DOHH2 (cell line): ENCODE measurements at regions not wholly inside any gene's neighbourhood (a gene's known extent, or its start where the extent isn't known, plus 50 kb on each side); places are given as distances from the start of the nearest gene placed in this dataset.
A peak's percentile ranks its signal among the peaks of the same experiment; 100 is the strongest.

Experiments used
- H3F3A ChIP-seq: fragments of 200-600 bp; sonication (generic), shearing (Covaris generic); 2 replicates; pipeline ENCODE4 v1.6.0; 2016; ENCODE audit warnings: antibody characterized with exemption, mild to moderate bottlenecking; ENCODE audit not compliant: control insufficient read depth, insufficient read depth
- H3K27ac ChIP-seq: fragments of 200-600 bp; sonication (generic); 2 replicates; pipeline ENCODE4 v1.5.1; 2014; ENCODE audit warnings: low read depth, mild to moderate bottlenecking, low read length, moderate library complexity
- H3K27me3 ChIP-seq: fragments of 200-600 bp; sonication (generic); 2 replicates; pipeline ENCODE4 v1.6.1; 2014; ENCODE audit warnings: mild to moderate bottlenecking, low read length, mixed read lengths; ENCODE audit not compliant: control insufficient read depth
- H3K36me3 ChIP-seq: fragments of 200-600 bp; sonication (generic); 2 replicates; pipeline ENCODE4 v1.6.1; 2014; ENCODE audit warnings: mild to moderate bottlenecking, low read length, moderate library complexity, mixed read lengths; ENCODE audit not compliant: control insufficient read depth
- H3K4me1 ChIP-seq: fragments of 200-600 bp; sonication (generic); 2 replicates; pipeline ENCODE4 v1.6.1; 2014; ENCODE audit warnings: mild to moderate bottlenecking, low read length, mixed read lengths; ENCODE audit not compliant: control insufficient read depth
- H3K4me2 ChIP-seq: fragments of 200-600 bp; sonication (generic); 2 replicates; pipeline ENCODE4 v1.6.0; 2014; ENCODE audit warnings: mild to moderate bottlenecking, low read length, moderate library complexity
- H3K4me3 ChIP-seq: fragments of 200-600 bp; sonication (generic); 2 replicates; pipeline ENCODE4 v1.5.1; 2014; ENCODE audit warnings: mild to moderate bottlenecking, low read length, mixed read lengths
- H3K79me2 ChIP-seq: fragments of 200-600 bp; sonication (generic); 2 replicates; pipeline ENCODE4 v1.6.1; 2014; ENCODE audit warnings: mild to moderate bottlenecking, low read length, mixed read lengths; ENCODE audit not compliant: control insufficient read depth
- H3K9me2 ChIP-seq: fragments of 200-600 bp; sonication (generic); replicated peaks from 2 replicates; pipeline ENCODE4 v1.6.1; 2014; ENCODE audit warnings: mild to moderate bottlenecking, low read length, mixed read lengths; ENCODE audit not compliant: control insufficient read depth
- H3K9me3 ChIP-seq: fragments of 200-600 bp; sonication (generic); 2 replicates; pipeline ENCODE4 v1.6.1; 2014; ENCODE audit warnings: antibody characterized with exemption, low read length, mixed read lengths; ENCODE audit not compliant: control insufficient read depth, insufficient read depth
- H4K20me1 ChIP-seq: fragments of 200-600 bp; sonication (generic); 2 replicates; pipeline ENCODE4 v1.6.0; 2014; ENCODE audit warnings: low read depth, mild to moderate bottlenecking, antibody characterized with exemption, low read length, moderate library complexity; ENCODE audit not compliant: control insufficient read depth, insufficient read depth
- CTCF ChIP-seq: fragments of 200-600 bp; sonication (generic); IDR thresholded peaks from one replicate; pipeline ENCODE4 v1.5.1; 2014; ENCODE audit warnings: antibody characterized with exemption, mild to moderate bottlenecking, low read depth, low read length; ENCODE audit not compliant: poor library complexity, severe bottlenecking
- EZH2phosphoT487 ChIP-seq: fragments of 200-600 bp; sonication (generic); IDR thresholded peaks from 2 replicates; pipeline ENCODE4 v1.6.1; 2017; ENCODE audit warnings: borderline replicate concordance, mild to moderate bottlenecking, antibody characterized with exemption, low read length, moderate library complexity, mixed read lengths

- Histone ChIP-seq H3K9me2 (no peaks in the 10 kb centered on the region), H3K36me3 (no peaks in the 10 kb centered on the region), H3K79me2 (no peaks in the 10 kb centered on the region), H3K4me3 (no peak overlapping the region), H3K27ac (no peak overlapping the region), H3K4me2 (no peak overlapping the region), H3K27me3 (0 out of 2 replicates have a peak, but pooled peaks cover 3% of the 10 kb centered on the region), H3K4me1 (peaks cover 23% of the 10 kb centered on the region), H4K20me1 (peaks cover 8% of the 10 kb centered on the region; the same call in 1 of the 2 replicates), H3F3A (no peaks in the 10 kb centered on the region), H3K9me3 (no peaks in the 10 kb centered on the region)
- no peak for TF ChIP-seq CTCF
- TF ChIP-seq EZH2phosphoT487: no peak
Measured at GRCh38 chr22:42326301-42326700, 55.8 kb upstream of the TCF20 start.

DNA sequence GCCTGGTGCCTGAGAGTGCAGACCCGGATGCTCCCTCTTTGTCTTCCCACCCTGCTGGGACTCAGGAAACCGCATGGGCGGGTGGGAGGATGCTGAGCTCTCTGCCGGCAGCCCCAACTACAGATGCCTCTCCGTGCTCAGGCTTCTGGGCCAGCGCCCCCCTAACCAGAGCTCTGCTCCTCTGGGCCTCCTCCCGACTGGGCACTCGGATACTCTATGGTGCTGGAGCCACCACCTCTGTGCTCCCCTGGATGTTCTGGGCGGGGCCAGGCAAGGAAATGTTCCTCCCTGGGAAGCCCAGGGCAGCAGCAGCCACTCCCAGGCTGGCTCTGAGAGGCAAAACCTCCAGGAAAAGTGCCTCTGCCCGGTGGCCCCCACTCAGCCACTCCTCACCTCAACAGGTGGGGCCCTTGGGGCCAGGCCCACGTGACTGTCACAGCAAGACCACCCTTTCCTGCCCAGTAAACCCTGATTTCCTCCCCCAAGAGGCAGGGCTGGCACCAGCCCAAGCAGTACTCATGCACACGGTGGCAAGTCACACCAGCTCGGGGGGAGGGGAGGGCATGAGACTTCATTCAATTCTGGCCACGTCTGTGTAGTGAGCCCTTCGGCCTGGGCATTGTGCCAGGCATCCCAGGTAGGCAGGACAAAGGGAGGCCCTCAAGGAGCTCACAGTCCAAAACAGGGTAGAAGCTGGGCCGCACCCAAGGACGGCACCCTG, 54.7 kb upstream of the TCF20 start:
- Histone ChIP-seq H3K9me2 (no peaks in the 10 kb centered on the region), H3K4me2 (0 out of 2 replicates have a peak overlapping the region, but pooled peaks have one; percentile 17), H3K27ac (no peak overlapping the region), H4K20me1 (peaks cover 8% of the 10 kb centered on the region; the same call in 1 of the 2 replicates), H3K4me3 (no peak overlapping the region), H3K4me1 (peaks cover 23% of the 10 kb centered on the region), H3K36me3 (no peaks in the 10 kb centered on the region), H3F3A (no peaks in the 10 kb centered on the region), H3K79me2 (no peaks in the 10 kb centered on the region), H3K27me3 (0 out of 2 replicates have a peak, but pooled peaks cover 3% of the 10 kb centered on the region), H3K9me3 (no peaks in the 10 kb centered on the region)
- TF ChIP-seq EZH2phosphoT487 (no peak), CTCF (no peak)

GRCh38 chr22:42324566-42324965, 54.1 kb upstream of the TCF20 start:
- Histone ChIP-seq H3K9me3 (no peaks in the 10 kb centered on the region), H3K79me2 (no peaks in the 10 kb centered on the region), H3K9me2 (no peaks in the 10 kb centered on the region), H3K27ac (no peak overlapping the region), H3K27me3 (peaks cover 9% of the 10 kb centered on the region; the same call in 1 of the 2 replicates), H3K4me2 (no peak overlapping the region), H3K36me3 (no peaks in the 10 kb centered on the region), H3K4me1 (peaks cover 23% of the 10 kb centered on the region), H3F3A (no peaks in the 10 kb centered on the region), H4K20me1 (peaks cover 8% of the 10 kb centered on the region; the same call in 1 of the 2 replicates), H3K4me3 (no peak overlapping the region)
- TF ChIP-seq EZH2phosphoT487 (no peak), CTCF (no peak)
